GM12892 (cell line): ENCODE measurements at regions not wholly inside any gene's neighbourhood (a gene's known extent, or its start where the extent isn't known, plus 50 kb on each side); places are given as distances from the start of the nearest gene placed in this dataset.

Source experiments
- POLR2A ChIP-seq: IDR thresholded peaks from 2 replicates; pipeline ENCODE4 v1.6.1; 2011; ENCODE audit warnings: low read depth, low read length, control low read depth
- POLR2AphosphoS5 ChIP-seq: IDR thresholded peaks from 2 replicates; pipeline ENCODE4 v1.6.1; 2011; ENCODE audit warnings: low read depth, low read length, control low read depth
- TAF1 ChIP-seq: IDR thresholded peaks from 2 replicates; pipeline ENCODE4 v1.6.1; 2011; ENCODE audit warnings: low read depth, mild to moderate bottlenecking, control low read depth, low read length, borderline replicate concordance

- TF ChIP-seq POLR2AphosphoS5 (no peak), POLR2A (no peak), TAF1 (no peak)
Measured at GRCh38 chr9:113690055-113690740, 185.9 kb upstream of the ZNF618 start.
